NCI-H82 treated with DMSO at 0.1 percent for 48 hours (cell line): ENCODE measurements at regions not wholly inside any gene's neighbourhood (a gene's known extent, or its start where the extent isn't known, plus 50 kb on each side); places are given as distances from the start of the nearest gene placed in this dataset.
"Not testable (repeated sequence)": the region's sequence is repeated elsewhere in the genome, so short reads cannot be mapped to it uniquely, and the experiment has no call there.

Source experiments
- DNase-seq: peaks from one replicate; lab custom pipeline; 2025; ENCODE audit not compliant: unreplicated experiment; lab: John Stamatoyannopoulos, UW

DNA sequence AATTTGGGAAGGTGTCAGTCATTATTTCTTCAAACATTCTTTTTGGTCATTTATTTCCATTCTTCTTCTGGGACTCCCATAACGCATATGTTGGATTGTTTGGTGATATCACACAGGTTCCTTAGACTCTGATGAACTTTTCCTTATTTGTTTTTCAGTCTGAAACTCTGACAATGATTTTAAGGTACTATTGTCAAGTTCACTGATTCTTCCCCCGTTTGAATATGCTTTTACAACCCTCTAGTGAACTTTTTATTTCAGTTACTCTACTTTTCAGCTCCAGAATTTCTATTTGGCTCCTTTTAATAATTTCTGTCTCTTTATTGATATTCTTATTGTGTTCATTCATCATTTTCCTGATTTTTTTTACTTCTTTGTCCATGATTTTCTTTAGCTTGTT lies 92.5 kb upstream of the RORB start:
- DNase-seq = no peak

DNA sequence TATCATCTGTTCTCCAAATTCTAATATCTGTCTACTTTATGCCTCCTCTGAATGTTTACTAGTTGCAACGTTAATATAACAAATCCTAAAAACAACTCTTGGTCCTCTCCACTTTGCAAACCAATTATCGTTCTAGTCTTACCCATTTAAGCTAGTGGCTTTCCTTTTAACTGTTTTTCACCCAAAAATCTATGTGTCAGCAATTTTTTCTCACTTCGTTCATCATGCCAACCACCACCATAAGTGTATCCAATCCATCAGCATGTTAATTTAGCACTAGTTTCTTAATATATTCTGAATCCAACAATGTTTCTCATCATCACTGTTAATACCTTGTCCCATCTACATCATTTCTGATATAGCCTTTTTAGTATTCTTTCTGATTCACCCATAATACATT lies 90.0 kb upstream of the RORB start:
- DNase-seq = no peak

DNA sequence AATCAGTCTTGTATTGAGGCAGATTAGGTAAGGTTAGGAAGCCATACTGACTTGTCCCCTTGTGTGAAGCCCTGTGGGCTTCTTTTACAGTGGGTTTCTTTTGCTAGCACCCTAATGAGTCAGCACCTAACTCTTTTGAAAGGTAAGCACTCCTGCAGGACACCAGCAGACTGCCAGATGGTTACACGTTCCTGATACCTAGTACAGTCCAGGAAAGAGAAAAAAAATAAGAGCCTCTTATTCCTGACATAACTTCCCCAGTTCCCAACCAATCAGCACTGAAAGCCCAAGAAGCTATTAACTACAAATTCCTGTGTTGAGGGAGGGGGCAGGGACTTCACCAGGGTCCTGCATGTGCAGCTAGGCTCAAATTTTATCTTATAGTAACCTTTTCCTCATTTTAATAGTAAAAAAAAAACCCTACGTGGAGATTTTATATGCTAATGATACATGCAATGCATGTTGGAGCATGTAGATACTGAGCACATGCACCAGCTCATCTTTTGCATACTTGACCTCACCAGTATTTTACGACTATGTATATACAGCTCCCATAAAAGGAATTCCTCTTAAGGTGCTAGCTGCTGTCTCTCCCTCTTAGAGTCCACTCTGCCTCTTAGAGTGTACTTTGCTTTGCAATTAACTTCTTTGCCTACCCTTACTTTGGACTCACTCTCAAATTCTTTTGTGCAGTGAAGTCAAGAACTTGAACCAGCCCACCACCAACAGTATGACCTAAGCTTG lies 84.7 kb upstream of the RORB start:
- no peak for DNase-seq

DNA sequence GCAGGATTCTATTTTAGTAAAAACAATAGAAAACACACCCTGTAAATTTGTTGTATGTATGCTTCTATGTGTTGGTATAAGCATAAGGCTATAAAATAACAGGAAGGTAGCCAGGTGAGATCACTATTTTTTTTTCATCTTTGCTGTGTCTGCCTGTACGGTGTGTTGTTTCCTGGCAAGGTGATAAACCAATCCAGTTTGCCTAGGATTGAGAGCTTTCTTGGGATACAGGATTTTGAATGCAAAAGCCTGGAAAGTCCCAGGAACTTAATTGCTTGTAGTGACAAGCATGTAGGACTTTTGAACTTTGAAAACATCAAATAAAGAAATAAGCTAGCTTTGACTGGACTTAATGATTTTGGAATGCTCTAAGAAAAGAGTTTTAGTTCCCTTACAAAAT lies 83.3 kb upstream of the RORB start:
- no peak for DNase-seq

DNA sequence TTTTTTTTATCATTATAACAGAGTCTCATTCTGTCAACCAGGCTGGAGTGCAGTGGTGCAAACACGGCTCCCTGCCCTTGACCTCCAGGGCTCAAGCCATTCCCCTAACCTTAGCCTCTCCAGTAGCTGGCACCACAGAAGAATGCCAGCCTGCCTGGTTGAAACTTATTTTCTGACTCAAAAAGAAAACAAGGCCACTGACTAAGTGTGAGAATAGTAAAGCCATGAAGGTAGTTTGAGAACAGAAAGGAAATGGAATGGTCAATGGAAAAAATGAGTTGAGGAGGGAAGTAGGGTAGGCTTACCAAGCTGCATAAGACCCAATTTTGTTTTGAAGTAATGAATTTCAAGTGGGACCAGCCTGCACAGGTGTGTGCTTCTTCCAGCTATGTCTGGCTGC lies 82.8 kb upstream of the RORB start:
- no peak for DNase-seq

DNA sequence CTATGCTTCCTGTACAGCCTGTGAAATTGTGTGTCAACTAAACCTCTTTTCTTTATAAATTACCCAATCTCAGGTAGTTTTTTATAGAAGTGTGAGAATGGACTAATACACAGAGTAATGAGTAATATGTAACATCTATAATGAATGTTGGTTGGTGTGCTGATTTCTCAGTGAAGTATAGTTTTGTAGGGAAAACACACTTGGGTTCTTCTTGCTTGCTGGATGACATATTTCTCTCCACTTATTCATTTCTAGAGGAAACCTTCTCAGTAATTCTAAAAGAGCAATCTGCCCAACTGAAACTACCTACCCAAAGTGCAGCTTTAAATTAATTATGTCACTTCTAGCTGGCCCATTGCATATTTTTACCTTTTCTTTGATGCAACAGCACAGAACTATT lies 81.1 kb upstream of the RORB start:
- DNase-seq = no peak

DNA sequence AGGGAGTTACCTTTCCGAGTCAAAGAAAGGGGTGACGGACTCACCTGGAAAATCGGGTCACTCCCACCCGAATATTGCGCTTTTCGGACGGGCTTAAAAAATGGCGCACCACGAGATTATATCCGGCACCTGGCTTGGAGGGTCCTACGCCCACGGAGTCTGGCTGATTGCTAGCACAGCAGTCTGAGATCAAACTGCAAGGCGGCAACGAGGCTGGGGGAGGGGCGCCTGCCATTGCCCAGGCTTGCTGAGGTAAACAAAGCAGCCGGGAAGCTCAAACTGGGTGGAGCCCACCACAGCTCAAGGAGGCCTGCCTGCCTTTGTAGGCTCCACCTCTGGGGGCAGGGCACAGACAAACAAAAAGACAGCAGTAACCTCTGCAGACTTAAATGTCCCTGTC lies 72.6 kb upstream of the RORB start:
- DNase-seq = not testable (repeated sequence)

DNA sequence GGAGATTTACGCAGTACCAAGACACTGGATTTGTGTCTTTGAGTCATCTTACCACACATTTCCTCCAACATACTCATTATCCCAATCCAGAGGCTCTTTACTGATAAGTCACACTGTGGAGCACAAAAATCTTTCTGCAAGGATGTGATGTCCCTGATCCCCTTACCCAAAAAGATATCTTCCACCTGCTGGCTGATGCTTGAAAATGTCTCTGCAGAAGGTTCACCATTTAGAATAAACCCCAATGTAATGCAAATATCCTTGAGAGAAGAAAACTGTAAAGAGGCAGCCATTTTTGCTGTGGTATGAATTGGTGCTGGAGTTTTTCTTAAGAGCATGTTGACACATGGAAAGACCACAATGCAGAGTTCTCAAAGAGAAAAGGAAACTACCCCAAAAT lies 65.7 kb upstream of the RORB start:
- DNase-seq = no peak

DNA sequence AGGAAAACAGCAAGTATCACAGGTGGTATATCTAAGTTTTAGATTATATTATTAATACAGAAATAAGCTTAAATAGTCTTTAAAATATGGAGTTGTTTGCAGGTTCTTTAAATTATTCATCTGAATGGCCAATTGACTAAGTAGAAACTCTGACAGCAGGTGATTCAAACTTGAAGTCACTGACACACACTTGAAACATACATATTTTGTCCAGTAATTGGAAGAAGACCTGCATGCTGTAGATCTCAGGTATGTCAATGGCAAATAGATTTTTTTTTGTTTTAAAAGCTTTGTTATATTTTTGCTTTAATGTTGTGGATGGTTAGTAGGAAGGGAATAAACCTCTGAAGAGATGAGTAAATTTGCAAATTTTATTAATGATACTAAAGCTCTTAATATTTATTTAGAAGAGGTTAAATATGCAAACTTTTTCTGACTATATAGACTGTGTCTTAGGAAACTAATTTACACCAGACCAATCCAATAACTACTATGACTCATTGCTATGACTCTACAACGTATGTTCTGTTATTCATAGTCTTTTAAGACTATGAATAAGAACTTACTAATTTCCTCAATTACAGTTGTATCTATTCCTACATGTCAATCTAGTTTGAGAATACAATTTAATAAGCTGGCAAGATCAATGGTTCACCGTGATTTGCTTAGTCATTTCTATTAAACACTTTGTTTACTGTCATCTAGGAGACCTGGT lies 53.9 kb upstream of the RORB start:
- no peak for DNase-seq

DNA sequence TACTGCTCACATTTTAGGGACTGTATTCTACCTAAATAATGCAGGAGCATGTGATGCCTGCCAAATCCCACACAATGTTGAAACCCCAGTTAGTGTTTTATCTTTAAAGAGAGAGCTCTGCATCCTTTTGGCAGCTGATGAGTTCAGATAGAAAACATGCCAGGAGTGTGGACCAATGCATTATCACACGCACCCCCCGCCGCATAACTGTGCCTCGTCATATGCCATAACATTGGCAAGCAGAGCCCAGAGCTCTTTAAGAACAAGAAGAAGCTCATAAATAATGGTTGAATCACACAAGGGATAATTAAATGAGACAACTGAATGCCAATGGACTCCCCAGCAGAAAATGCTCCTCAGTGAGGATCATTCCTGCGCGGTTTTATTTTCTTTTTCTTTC lies 52.8 kb upstream of the RORB start:
- DNase-seq = no peak
